ENCODE measurements at regions not wholly inside any gene's neighbourhood (a gene's known extent, or its start where the extent isn't known, plus 50 kb on each side); places are given as distances from the start of the nearest gene placed in this dataset.

GRCh38 chrX:5829469-5829868 is 399.2 kb downstream of the NLGN4X start:
- Histone ChIP-seq H3K36me3 (ENCODE audit: low read depth) (no peaks in the 10 kb centered on the region), H3K4me3 (no peak overlapping the region), H3K9me3 (no peaks in the 10 kb centered on the region), H3K4me1 (ENCODE audit: low read depth) (no peaks in the 10 kb centered on the region)
- TF ChIP-seq, protein P1, sequence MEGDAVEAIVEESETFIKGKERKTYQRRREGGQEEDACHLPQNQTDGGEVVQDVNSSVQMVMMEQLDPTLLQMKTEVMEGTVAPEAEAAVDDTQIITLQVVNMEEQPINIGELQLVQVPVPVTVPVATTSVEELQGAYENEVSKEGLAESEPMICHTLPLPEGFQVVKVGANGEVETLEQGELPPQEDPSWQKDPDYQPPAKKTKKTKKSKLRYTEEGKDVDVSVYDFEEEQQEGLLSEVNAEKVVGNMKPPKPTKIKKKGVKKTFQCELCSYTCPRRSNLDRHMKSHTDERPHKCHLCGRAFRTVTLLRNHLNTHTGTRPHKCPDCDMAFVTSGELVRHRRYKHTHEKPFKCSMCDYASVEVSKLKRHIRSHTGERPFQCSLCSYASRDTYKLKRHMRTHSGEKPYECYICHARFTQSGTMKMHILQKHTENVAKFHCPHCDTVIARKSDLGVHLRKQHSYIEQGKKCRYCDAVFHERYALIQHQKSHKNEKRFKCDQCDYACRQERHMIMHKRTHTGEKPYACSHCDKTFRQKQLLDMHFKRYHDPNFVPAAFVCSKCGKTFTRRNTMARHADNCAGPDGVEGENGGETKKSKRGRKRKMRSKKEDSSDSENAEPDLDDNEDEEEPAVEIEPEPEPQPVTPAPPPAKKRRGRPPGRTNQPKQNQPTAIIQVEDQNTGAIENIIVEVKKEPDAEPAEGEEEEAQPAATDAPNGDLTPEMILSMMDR (IDR thresholded peaks at IDR 0.05): no peak
- DNase-seq (no peak), ATAC-seq (no peak)
- intact Hi-C loops (cut with DNase I, micrococcal nuclease): no loop called here

- DNase-seq: no peak
- H3K4me1 ChIP-seq (ENCODE audit: low read depth): no peaks in the 10 kb centered on the region
- H3K4me3 ChIP-seq: no peak overlapping the region
- no peak for ATAC-seq
- H3K9me3 ChIP-seq: no peaks in the 10 kb centered on the region
- TF ChIP-seq, protein P1 (IDR thresholded peaks at IDR 0.05): no peak
- H3K36me3 ChIP-seq (ENCODE audit: low read depth): no peaks in the 10 kb centered on the region
- intact Hi-C loops (cut with DNase I, micrococcal nuclease): no loop called here
Observed at GRCh38 chrX:5829060-5829459, 399.6 kb downstream of the NLGN4X start.

DNA sequence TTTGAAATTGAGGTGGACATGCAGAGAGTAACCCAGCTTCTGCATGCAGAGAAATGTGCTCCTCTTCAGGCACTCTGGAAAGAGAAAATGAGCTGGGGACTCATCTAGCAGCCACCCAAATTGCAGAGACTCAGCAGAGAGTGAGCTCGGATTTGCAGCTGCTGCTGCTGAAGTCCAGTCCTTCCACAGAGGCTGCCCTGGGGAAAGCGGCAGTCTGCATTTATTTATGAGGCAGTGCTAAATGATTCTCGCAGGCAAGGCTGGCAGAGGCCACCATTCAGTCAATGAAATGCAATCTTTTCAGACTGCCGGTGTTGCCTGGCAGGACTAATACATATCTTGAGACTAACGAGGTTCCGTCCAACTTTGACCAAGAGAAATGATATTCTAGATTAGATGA is 404.8 kb downstream of the NLGN4X start:
- no peak for ATAC-seq
- TF ChIP-seq, protein P1 (IDR thresholded peaks at IDR 0.05): no peak
- Histone ChIP-seq H3K4me3 (no peak overlapping the region), H3K36me3 (ENCODE audit: low read depth) (no peaks in the 10 kb centered on the region), H3K9me3 (no peaks in the 10 kb centered on the region), H3K4me1 (ENCODE audit: low read depth) (no peaks in the 10 kb centered on the region)
- no peak for DNase-seq
- intact Hi-C loops (cut with DNase I, micrococcal nuclease): no loop called here

GRCh38 chrX:5810636-5811035 is 418.0 kb downstream of the NLGN4X start:
- intact Hi-C loops (cut with DNase I, micrococcal nuclease): no loop called here
- ATAC-seq (no peak), DNase-seq (no peak)
- TF ChIP-seq, protein P1 (IDR thresholded peaks at IDR 0.05): no peak
- Histone ChIP-seq H3K4me3 (no peak overlapping the region), H3K36me3 (ENCODE audit: low read depth) (no peaks in the 10 kb centered on the region), H3K4me1 (ENCODE audit: low read depth) (no peaks in the 10 kb centered on the region), H3K9me3 (no peaks in the 10 kb centered on the region)

GRCh38 chrX:5807181-5807580 is 421.5 kb downstream of the NLGN4X start:
- Histone ChIP-seq H3K9me3 (no peaks in the 10 kb centered on the region), H3K4me1 (ENCODE audit: low read depth) (no peaks in the 10 kb centered on the region), H3K36me3 (ENCODE audit: low read depth) (no peaks in the 10 kb centered on the region), H3K4me3 (no peak overlapping the region)
- ATAC-seq (no peak), DNase-seq (no peak)
- intact Hi-C loops (cut with DNase I, micrococcal nuclease): no loop called here
- TF ChIP-seq, protein P1 (IDR thresholded peaks at IDR 0.05): no peak

GRCh38 chrX:5802391-5802790 is 426.3 kb downstream of the NLGN4X start:
- H3K9me3 ChIP-seq: no peaks in the 10 kb centered on the region
- no peaks in the 10 kb centered on the region for H3K36me3 ChIP-seq (ENCODE audit: low read depth)
- intact Hi-C loops (cut with DNase I, micrococcal nuclease): no loop called here
- no peak overlapping the region for H3K4me3 ChIP-seq
- ATAC-seq (no peak), DNase-seq (no peak)
- no peaks in the 10 kb centered on the region for H3K4me1 ChIP-seq (ENCODE audit: low read depth)
- TF ChIP-seq, protein P1 (IDR thresholded peaks at IDR 0.05): no peak

Data from mucosa of descending colon (tissue), 3 donors.